ENCODE measurements at regions not wholly inside any gene's neighbourhood (a gene's known extent, or its start where the extent isn't known, plus 50 kb on each side); places are given as distances from the start of the nearest gene placed in this dataset.

DNA sequence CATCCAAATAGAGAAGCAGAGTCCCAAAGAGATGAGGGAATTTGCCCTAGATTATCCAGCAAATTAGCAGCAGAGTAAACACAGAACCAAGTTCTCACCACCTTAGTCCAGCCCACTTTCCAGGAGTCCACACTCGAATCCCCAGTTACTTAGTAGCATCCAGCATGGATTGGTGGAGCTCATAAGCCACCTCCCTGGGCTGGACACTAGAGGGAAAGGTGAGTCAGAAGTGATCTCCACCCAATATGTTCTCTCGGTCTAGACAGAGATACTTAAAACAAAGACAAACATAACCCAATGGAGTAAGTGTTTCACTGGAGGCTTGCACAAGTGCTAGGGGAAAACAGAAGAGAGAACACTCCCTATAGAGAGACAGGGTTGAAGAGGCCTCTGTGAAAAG is 105.1 kb upstream of the CPEB2 start:
- Mint-ChIP-seq H3K9me3 (no peaks in the 10 kb centered on the region), H3K36me3 (no peaks in the 10 kb centered on the region), H3K27ac (no peak overlapping the region), H3K4me3 (no peak overlapping the region), H3K27me3 (ENCODE audit: insufficient read depth, low read depth) (no peaks in the 10 kb centered on the region), H3K4me1 (no peaks in the 10 kb centered on the region)
- no peak overlapping the region for H3K9ac ChIP-seq
- no peak overlapping the region for H3K4me2 ChIP-seq
- no peaks in the 10 kb centered on the region for H4K20me1 ChIP-seq (ENCODE audit: low read depth)
- H3K27ac ChIP-seq: no peak overlapping the region
- no peaks in the 10 kb centered on the region for H3F3A ChIP-seq (ENCODE audit: low read depth)
- H2AFZ ChIP-seq (replicated peaks): no peak overlapping the region
- no peaks in the 10 kb centered on the region for H3K27me3 ChIP-seq
- TF ChIP-seq EZH2phosphoT487 (IDR thresholded peaks at IDR 0.05): no peak
- no peak for TF ChIP-seq EZH2 (IDR thresholded peaks at IDR 0.05)
- TF ChIP-seq, protein P1, sequence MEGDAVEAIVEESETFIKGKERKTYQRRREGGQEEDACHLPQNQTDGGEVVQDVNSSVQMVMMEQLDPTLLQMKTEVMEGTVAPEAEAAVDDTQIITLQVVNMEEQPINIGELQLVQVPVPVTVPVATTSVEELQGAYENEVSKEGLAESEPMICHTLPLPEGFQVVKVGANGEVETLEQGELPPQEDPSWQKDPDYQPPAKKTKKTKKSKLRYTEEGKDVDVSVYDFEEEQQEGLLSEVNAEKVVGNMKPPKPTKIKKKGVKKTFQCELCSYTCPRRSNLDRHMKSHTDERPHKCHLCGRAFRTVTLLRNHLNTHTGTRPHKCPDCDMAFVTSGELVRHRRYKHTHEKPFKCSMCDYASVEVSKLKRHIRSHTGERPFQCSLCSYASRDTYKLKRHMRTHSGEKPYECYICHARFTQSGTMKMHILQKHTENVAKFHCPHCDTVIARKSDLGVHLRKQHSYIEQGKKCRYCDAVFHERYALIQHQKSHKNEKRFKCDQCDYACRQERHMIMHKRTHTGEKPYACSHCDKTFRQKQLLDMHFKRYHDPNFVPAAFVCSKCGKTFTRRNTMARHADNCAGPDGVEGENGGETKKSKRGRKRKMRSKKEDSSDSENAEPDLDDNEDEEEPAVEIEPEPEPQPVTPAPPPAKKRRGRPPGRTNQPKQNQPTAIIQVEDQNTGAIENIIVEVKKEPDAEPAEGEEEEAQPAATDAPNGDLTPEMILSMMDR (IDR thresholded peaks at IDR 0.05): no peak
- no peaks in the 10 kb centered on the region for H3K4me1 ChIP-seq
- no peak overlapping the region for H3K4me3 ChIP-seq
- H3K36me3 ChIP-seq: no peaks in the 10 kb centered on the region
- DNase-seq (ENCODE audit: low spot score): no peak
- H3K79me2 ChIP-seq (ENCODE audit: low read depth): no peaks in the 10 kb centered on the region
- H3K9me3 ChIP-seq (ENCODE audit: low read depth): no peaks in the 10 kb centered on the region

DNA sequence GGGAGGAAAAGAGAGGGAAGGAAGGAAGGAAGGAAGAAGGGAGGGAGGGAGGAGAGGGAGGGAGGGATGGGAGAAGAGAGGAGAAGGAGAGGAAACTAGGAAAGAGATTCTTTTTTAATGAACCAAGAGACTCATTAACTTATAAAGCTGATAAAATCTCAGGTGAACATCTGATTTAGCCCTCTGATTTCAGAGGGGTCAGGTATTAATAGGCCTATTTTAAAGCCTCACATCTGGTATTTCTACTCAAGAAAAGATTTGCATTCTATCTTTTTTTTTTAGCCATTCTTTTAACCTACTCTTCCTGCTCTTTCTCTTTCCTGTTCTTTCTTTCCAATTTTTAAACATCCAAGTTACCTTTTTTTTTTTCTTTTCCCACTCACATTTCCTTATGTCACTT is 103.3 kb upstream of the CPEB2 start:
- H3K9me3 ChIP-seq (ENCODE audit: low read depth): no peaks in the 10 kb centered on the region
- no peak overlapping the region for H3K27ac Mint-ChIP-seq
- H3K27me3 Mint-ChIP-seq (ENCODE audit: insufficient read depth, low read depth): peaks cover 4% of the 10 kb centered on the region
- no peak overlapping the region for H3K9ac ChIP-seq
- no peak overlapping the region for H2AFZ ChIP-seq (replicated peaks)
- H3K4me1 Mint-ChIP-seq: no peaks in the 10 kb centered on the region
- no peaks in the 10 kb centered on the region for H3K27me3 ChIP-seq
- H3K79me2 ChIP-seq (ENCODE audit: low read depth): no peaks in the 10 kb centered on the region
- DNase-seq (ENCODE audit: low spot score): no peak
- H3K4me1 ChIP-seq: peaks cover 4% of the 10 kb centered on the region
- no peak overlapping the region for H3K27ac ChIP-seq
- H4K20me1 ChIP-seq (ENCODE audit: low read depth): no peaks in the 10 kb centered on the region
- H3K4me3 Mint-ChIP-seq: no peak overlapping the region
- TF ChIP-seq, protein P1 (IDR thresholded peaks at IDR 0.05): no peak
- H3K9me3 Mint-ChIP-seq: no peaks in the 10 kb centered on the region
- H3K4me3 ChIP-seq: no peak overlapping the region
- no peaks in the 10 kb centered on the region for H3K36me3 ChIP-seq
- H3K4me2 ChIP-seq: no peak overlapping the region
- no peaks in the 10 kb centered on the region for H3F3A ChIP-seq (ENCODE audit: low read depth)
- H3K36me3 Mint-ChIP-seq: no peaks in the 10 kb centered on the region

DNA sequence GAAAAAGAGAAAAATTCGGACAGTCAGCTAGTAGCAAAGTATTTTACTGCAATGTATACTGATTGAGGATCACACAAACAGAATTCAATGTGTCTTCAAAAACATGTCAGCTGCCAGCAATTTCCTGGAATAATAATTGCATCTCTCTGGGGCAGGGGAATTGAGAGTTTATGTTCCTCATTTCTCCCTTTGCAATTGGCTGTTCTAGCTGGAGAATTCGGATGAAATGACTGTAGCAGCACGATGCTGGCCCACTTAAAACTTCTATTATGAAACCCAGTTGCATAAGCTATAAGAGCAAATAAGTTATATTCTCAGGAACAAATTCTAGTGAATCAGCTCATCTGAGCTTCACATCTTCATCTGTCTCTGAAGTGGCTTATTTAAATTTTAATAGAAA is 99.9 kb upstream of the CPEB2 start:
- no peak overlapping the region for H3K4me3 Mint-ChIP-seq
- Histone ChIP-seq H3K9me3 (ENCODE audit: low read depth) (no peaks in the 10 kb centered on the region), H3K9ac (no peak overlapping the region), H3K4me1 (peaks cover 4% of the 10 kb centered on the region), H3F3A (ENCODE audit: low read depth) (no peaks in the 10 kb centered on the region), H3K27me3 (no peaks in the 10 kb centered on the region), H3K79me2 (ENCODE audit: low read depth) (no peaks in the 10 kb centered on the region), H4K20me1 (ENCODE audit: low read depth) (no peaks in the 10 kb centered on the region), H3K4me2 (no peak overlapping the region), H3K36me3 (no peaks in the 10 kb centered on the region), H3K4me3 (no peak overlapping the region), H2AFZ (replicated peaks) (no peak overlapping the region), H3K27ac (no peak overlapping the region)
- H3K27me3 Mint-ChIP-seq (ENCODE audit: insufficient read depth, low read depth): peaks cover 4% of the 10 kb centered on the region
- H3K36me3 Mint-ChIP-seq: no peaks in the 10 kb centered on the region
- no peaks in the 10 kb centered on the region for H3K9me3 Mint-ChIP-seq
- no peak overlapping the region for H3K27ac Mint-ChIP-seq
- H3K4me1 Mint-ChIP-seq: no peaks in the 10 kb centered on the region
- DNase-seq (ENCODE audit: low spot score): no peak
- TF ChIP-seq EZH2phosphoT487 (IDR thresholded peaks at IDR 0.05): no peak
- no peak for TF ChIP-seq EZH2 (IDR thresholded peaks at IDR 0.05)
- TF ChIP-seq, protein P1 (IDR thresholded peaks at IDR 0.05): no peak

DNA sequence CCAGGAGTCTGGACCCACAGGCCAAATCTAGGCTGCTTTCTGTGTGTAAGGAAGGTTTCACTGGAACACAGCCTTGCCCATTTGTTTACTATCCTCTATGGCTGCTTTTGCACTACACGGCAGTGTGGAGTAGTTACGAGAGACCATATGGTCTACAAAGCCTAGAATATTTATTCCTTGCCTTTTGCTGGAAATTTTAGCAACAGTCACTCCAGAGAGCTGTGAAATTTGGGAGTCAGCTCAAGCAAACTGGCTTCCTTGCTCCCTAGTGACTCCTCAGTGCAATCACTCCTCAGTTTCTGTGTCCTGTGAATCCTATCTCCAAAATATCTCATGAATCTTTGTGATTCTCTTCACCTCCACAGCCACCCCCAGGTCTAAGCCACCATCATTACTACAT is 99.0 kb upstream of the CPEB2 start:
- Mint-ChIP-seq H3K9me3 (no peaks in the 10 kb centered on the region), H3K36me3 (no peaks in the 10 kb centered on the region), H3K27ac (no peak overlapping the region), H3K27me3 (ENCODE audit: insufficient read depth, low read depth) (peaks cover 4% of the 10 kb centered on the region), H3K4me3 (no peak overlapping the region), H3K4me1 (no peaks in the 10 kb centered on the region)
- DNase-seq (ENCODE audit: low spot score): no peak
- no peaks in the 10 kb centered on the region for H3F3A ChIP-seq (ENCODE audit: low read depth)
- no peak overlapping the region for H3K4me3 ChIP-seq
- no peaks in the 10 kb centered on the region for H3K79me2 ChIP-seq (ENCODE audit: low read depth)
- no peaks in the 10 kb centered on the region for H4K20me1 ChIP-seq (ENCODE audit: low read depth)
- H2AFZ ChIP-seq (replicated peaks): no peak overlapping the region
- no peaks in the 10 kb centered on the region for H3K27me3 ChIP-seq
- no peak overlapping the region for H3K4me2 ChIP-seq
- H3K27ac ChIP-seq: no peak overlapping the region
- H3K9ac ChIP-seq: no peak overlapping the region
- H3K36me3 ChIP-seq: no peaks in the 10 kb centered on the region
- no peak for TF ChIP-seq EZH2 (IDR thresholded peaks at IDR 0.05)
- TF ChIP-seq, protein P1 (IDR thresholded peaks at IDR 0.05): no peak
- TF ChIP-seq EZH2phosphoT487 (IDR thresholded peaks at IDR 0.05): no peak
- peaks cover 4% of the 10 kb centered on the region for H3K4me1 ChIP-seq
- no peaks in the 10 kb centered on the region for H3K9me3 ChIP-seq (ENCODE audit: low read depth)
